C4-2B (cell line): ENCODE measurements at regions not wholly inside any gene's neighbourhood (a gene's known extent, or its start where the extent isn't known, plus 50 kb on each side); places are given as distances from the start of the nearest gene placed in this dataset.

Source experiments
- H3K27ac ChIP-seq: fragments of 450-650 bp; 2 replicates; pipeline ENCODE4 v1.5.1; 2017
- ZFX ChIP-seq: fragments of 450-650 bp; IDR thresholded peaks from 2 replicates; pipeline ENCODE4 v1.6.1; 2017
- TF ChIP-seq, protein P1 (sequence below): fragments of 450-650 bp; conservative IDR thresholded peaks from 2 replicates; pipeline ENCODE4 v1.5.1; 2017; ENCODE audit warnings: mild to moderate bottlenecking

DNA sequence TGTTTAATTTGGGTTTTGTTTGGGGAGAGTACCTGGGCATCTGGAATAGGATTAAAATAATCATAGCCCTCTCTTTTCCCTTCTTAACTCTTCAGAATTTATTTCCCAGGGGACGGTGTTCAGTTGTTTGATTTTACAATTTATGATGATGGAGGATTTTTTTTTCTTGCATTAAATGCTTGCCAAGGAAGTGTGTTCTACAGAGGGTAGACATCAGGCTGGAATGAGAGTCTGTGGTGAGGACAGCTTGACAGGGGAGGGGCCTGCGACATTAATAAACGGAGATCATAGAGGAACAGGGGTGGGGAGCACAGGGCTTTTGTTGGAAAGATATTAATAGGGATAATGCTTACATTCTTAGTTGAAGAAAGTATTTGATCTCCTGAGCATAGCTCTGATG, 297.5 kb downstream of the CLIC5 start:
- TF ChIP-seq, protein P1, sequence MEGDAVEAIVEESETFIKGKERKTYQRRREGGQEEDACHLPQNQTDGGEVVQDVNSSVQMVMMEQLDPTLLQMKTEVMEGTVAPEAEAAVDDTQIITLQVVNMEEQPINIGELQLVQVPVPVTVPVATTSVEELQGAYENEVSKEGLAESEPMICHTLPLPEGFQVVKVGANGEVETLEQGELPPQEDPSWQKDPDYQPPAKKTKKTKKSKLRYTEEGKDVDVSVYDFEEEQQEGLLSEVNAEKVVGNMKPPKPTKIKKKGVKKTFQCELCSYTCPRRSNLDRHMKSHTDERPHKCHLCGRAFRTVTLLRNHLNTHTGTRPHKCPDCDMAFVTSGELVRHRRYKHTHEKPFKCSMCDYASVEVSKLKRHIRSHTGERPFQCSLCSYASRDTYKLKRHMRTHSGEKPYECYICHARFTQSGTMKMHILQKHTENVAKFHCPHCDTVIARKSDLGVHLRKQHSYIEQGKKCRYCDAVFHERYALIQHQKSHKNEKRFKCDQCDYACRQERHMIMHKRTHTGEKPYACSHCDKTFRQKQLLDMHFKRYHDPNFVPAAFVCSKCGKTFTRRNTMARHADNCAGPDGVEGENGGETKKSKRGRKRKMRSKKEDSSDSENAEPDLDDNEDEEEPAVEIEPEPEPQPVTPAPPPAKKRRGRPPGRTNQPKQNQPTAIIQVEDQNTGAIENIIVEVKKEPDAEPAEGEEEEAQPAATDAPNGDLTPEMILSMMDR, result no peak
- TF ChIP-seq ZFX, result no peak

DNA sequence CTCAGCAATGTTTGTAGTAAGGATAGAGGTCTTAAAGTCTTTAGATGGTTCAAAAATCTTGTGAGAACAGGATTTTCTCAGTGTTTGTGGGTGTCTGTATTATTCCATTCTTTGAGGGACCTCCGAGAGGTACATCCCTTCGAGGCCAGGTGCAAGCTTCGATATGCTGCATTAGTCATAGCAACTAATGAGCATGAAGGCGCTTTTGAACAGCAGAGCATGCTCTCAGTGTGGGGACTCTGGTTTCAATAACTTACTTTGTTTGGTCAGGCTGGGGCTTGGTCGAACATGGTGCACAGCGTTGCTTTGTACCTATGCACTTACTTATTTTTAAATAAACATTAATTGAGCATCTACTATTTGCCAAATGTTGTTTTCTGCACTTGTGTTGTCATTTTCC, 297.9 kb downstream of the CLIC5 start:
- H3K27ac ChIP-seq, result no peak overlapping the region
- TF ChIP-seq, protein P1, result no peak
- no peak for TF ChIP-seq ZFX

More for the DNA sequence above, 297.5 kb downstream of the CLIC5 start:
- H3K27ac ChIP-seq, result no peak overlapping the region

DNA sequence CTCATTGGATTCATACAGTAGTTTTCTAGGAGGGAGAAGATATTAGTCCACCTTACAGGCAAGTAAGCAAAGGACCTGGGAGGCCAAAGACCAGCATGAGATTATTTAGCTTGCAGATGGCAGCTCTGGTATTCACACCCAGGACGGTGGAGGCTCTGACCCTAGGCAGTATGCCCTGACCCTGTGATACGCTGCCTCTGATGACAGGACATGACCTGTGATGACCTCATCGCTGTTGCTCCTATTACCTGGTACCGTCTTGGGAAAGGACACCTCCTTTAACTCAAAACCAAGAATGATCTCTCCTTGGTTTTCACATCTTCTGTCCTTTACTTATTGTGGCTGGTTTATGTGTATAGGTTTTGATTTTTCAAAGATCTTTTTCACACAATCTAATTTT, 298.6 kb downstream of the CLIC5 start:
- H3K27ac ChIP-seq, result no peak overlapping the region
- TF ChIP-seq ZFX, result no peak
- TF ChIP-seq, protein P1, result no peak

DNA sequence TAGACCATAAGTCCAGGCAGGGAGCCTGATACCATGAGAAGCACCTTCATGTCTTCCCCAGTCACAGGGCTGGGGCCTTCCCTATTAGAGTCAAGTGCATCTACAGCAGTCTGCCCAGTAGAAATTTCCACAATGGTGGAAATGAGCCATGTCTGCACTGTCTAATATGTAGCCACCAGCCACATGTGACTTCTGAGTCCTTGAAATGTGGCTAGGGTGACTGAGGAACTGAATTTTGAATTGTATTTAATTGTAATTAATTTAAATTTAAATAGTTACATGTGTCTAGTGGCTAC, 300.2 kb downstream of the CLIC5 start:
- TF ChIP-seq, protein P1, result no peak
- no peak for TF ChIP-seq ZFX
- H3K27ac ChIP-seq, result no peak overlapping the region

DNA sequence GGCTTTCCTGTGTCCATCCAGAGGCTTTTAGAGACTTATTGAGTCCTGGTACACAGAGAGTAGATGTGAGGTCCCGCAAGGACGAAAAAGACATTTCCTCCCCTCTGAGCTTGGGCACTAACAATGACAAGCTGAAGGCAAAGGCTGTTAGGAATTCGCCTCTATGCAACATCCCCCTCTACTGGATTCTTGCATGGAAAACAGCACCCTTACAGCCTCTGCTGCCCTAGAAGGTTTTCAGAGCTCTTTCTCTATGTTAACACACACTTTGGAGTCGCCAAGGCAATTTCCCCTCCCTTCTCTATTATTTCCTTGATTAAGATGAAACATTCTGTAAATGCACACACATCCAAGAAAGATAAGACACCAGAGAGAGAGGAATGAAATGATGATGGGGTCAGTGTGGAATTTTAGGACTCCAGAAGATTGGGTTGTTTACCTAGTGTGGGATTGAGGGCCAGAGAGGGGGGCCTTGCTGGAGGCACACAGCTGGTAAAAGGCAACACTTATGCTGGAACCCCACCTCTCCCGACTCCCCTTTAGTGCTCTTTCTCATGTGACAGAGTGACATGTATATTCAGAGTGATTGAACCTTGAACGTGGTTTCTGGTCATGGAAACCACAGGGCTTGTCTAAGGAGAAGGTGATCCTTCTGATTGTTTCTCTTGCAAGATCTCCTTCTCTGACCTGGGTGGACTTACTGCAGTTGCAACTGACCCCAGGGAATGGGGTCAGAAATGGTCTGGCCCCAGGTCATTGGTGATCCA, 300.7 kb downstream of the CLIC5 start:
- TF ChIP-seq, protein P1, result peak; percentile 92
- no peak for TF ChIP-seq ZFX
- no peak overlapping the region for H3K27ac ChIP-seq

DNA sequence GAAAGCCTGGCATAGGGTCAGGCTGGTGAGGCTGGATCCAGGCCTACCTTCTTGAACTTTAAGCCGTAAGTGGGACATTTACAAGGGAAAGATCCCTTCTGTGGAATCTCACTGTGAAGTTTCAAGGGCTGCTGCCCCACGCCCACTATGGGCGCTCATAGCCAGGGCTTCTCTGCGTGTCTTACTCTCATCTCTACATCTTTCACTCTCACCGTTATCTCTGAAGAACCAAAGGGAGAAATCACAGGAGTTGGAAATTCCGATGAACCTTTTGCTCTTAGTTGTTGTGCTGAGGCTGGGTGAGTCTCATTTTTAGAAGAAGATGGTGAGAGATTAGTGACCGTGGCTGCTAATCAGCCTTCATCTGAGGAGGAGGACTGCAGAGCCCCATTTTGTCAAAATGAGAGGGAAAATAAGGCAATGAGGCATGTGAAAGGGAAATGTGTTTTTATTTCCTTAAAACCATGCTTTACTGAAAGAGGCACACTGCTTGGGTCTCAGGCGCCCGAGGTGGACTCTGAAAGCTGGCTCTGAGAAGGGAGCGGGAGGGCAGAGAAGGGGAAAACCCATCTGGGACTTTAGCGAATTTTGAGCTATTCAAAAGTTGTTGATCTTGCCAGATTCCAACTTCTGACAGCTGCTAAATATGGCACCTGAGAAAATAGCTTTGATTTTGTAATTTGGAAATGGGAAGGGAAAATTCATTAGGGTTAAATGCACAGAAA, 301.5 kb downstream of the CLIC5 start:
- no peak overlapping the region for H3K27ac ChIP-seq
- TF ChIP-seq, protein P1, result no peak
- no peak for TF ChIP-seq ZFX
